Endothelial cell of umbilical vein (primary cell): ENCODE measurements at regions not wholly inside any gene's neighbourhood (a gene's known extent, or its start where the extent isn't known, plus 50 kb on each side); places are given as distances from the start of the nearest gene placed in this dataset.

Experiments
- EZH2 ChIP-seq: IDR thresholded peaks from 2 replicates; pipeline ENCODE4 v1.6.1; 2012; ENCODE audit warnings: borderline replicate concordance, low read depth, mild to moderate bottlenecking, moderate library complexity, low read length, inconsistent platforms; ENCODE audit not compliant: severe bottlenecking
- JUN ChIP-seq: IDR thresholded peaks from 2 replicates; pipeline ENCODE4 v1.6.1; 2011; ENCODE audit warnings: borderline replicate concordance, low read depth; ENCODE audit not compliant: insufficient read length, insufficient read depth
- MYC ChIP-seq: IDR thresholded peaks from one replicate; pipeline ENCODE4 v1.6.1; 2011; ENCODE audit warnings: mild to moderate bottlenecking, low read depth, low read length
- POLR2A ChIP-seq: IDR thresholded peaks from 2 replicates; pipeline ENCODE4 v1.6.1; 2012; ENCODE audit warnings: low read depth, mild to moderate bottlenecking, control low read depth, low read length
- POLR2AphosphoS5 ChIP-seq: IDR thresholded peaks from 2 replicates; pipeline ENCODE4 v1.6.1; 2012; ENCODE audit warnings: low read depth, mild to moderate bottlenecking, control low read depth, low read length, moderate library complexity; ENCODE audit not compliant: insufficient read depth
- TF ChIP-seq, protein P1 (sequence below), 2 donors: IDR thresholded peaks; 1 replicate in 1 of 2; 2 replicates in 1 of 2; pipeline ENCODE4 v1.5.1; 2011; ENCODE audit warnings: low read length in 2 of 2, mild to moderate bottlenecking in 2 of 2, moderate library complexity in 2 of 2, control low read depth in 1 of 2, inconsistent platforms in 1 of 2, low read depth in 1 of 2; ENCODE audit not compliant: insufficient read depth in 1 of 2; ENCODE audit errors: extremely low read depth in 1 of 2
- TF ChIP-seq, protein P2 (sequence below): IDR thresholded peaks from 2 replicates; pipeline ENCODE4 v1.6.1; 2011; ENCODE audit not compliant: insufficient read depth, insufficient read length

DNA sequence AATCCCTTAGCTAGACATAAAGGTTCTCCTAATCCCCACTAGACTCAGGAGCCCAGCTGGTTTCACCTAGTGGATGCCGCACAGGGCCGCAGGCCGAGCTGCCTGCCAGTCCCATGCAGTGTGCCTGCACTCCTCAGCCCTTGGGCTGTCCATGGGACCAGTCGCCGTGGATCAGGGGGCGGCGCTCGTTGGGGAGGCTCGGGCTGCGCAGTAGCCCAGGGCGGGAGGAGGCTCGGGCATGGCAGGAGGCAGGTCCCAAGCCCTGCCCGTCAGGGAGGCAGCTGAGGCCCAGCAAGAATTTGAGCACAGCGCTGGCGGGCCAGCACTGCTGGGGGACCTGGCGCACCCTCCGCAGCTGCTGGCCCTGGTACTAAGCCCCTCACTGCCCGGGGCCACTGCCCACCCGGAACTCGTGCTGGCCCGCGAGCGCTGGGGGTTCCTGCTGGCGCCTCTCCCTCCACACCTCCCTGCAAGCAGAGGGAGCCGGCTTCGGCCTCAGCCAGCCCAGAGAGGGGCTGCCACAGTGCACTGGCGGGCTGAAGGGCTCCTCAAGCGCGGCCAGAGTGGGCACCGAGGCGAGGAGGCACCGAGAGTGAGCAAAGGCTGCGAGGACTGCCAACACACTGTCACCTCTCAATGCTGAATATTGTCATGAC lies 307.8 kb downstream of the C6orf118 start:
- TF ChIP-seq POLR2A = no peak
- TF ChIP-seq, protein P1, sequence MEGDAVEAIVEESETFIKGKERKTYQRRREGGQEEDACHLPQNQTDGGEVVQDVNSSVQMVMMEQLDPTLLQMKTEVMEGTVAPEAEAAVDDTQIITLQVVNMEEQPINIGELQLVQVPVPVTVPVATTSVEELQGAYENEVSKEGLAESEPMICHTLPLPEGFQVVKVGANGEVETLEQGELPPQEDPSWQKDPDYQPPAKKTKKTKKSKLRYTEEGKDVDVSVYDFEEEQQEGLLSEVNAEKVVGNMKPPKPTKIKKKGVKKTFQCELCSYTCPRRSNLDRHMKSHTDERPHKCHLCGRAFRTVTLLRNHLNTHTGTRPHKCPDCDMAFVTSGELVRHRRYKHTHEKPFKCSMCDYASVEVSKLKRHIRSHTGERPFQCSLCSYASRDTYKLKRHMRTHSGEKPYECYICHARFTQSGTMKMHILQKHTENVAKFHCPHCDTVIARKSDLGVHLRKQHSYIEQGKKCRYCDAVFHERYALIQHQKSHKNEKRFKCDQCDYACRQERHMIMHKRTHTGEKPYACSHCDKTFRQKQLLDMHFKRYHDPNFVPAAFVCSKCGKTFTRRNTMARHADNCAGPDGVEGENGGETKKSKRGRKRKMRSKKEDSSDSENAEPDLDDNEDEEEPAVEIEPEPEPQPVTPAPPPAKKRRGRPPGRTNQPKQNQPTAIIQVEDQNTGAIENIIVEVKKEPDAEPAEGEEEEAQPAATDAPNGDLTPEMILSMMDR (IDR thresholded peaks at IDR 0.05; ENCODE audit: extremely low read depth in 1 of 2, insufficient read depth in 1 of 2, low read depth in 1 of 2, low read length in 2 of 2) = no peak
- TF ChIP-seq EZH2 = no peak
- no peak for TF ChIP-seq JUN
- no peak for TF ChIP-seq POLR2AphosphoS5
- TF ChIP-seq, protein P2, sequence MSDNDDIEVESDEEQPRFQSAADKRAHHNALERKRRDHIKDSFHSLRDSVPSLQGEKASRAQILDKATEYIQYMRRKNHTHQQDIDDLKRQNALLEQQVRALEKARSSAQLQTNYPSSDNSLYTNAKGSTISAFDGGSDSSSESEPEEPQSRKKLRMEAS = no peak
- no peak for TF ChIP-seq MYC
